Daoy (cell line): ENCODE measurements at regions not wholly inside any gene's neighbourhood (a gene's known extent, or its start where the extent isn't known, plus 50 kb on each side); places are given as distances from the start of the nearest gene placed in this dataset.

Source experiments
- DNase-seq: peaks from one replicate; pipeline ENCODE4 v3.0.0-alpha.2; 2015; ENCODE audit warnings: low read depth

DNA sequence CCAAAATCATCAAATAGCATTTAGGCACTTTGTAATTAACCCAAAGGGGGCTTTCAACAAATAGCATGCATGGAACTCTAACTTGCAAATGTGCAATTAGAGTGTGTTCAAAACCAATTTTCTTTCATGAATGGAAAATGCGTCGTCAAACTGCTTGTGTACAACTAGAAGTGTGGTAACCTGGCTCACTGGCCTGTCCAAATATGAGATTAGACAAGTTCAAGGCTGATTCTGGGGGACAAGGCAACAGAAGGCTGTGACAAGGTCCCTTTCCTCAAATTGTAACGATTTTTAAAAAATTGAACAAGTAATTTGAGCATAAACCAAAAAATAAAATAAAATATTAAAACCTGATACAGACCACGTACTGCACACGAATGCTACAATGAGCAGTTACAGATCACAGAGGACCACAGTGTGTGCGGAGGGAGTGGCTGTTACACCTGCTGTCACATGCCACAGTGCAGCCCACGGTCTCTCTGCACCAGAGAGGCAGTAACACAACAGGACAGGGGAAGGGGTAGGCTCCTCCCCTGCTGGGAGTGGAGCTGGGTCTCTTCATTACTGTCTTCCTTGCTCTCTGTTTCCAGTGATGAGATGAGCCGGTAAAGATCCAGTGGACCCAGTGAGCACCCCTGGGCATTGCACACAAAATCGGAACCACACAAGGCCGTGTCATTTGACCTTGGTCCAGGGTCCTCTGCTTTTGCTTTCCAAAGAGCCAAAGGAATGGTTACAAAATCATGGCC is 252.2 kb upstream of the PDE10A start:
- no peak for DNase-seq

GRCh38 chr6:165913676-165914570 is 250.9 kb upstream of the PDE10A start:
- DNase-seq: no peak

GRCh38 chr6:165910184-165910966 is 247.3 kb upstream of the PDE10A start:
- no peak for DNase-seq

GRCh38 chr6:165906736-165907135 is 243.7 kb upstream of the PDE10A start:
- no peak for DNase-seq

DNA sequence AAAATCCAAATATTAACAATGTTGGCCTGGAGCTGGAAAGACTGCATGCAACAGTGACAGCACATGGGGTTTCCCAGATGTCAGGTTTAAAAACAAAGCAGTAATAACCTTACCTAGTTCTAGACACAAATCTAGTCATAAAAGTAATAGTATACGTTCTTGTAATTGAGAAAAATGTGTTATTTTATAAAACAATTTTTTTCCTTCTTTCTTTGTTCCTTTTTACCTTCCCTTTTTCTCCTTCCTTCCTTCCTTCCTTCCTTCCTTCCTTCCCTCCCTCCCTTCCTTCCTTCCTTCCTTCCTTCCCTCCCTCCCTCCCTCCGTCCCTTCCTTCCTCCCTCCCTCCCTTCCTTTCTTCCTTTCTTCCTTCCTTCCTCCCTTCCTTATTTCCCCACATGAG is 242.7 kb upstream of the PDE10A start:
- DNase-seq: no peak

DNA sequence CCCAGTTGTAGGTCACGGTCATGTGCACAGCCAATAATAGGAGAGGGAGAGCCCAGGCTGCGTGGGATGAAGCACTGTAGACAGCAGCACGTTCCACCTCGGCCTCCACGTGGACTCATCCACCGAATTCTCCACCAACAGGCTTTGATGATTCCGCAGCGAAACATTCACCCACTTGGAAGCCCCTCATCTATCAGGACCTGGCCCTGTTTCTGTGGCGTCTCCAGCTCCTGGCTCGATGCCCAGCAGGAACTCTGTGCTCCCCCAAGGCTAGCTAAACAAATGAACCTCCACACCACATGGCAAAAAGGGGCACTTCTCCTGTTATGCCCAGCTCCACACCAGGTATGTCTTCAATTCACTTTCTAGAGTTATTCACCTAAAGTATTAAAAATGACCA is 237.9 kb upstream of the PDE10A start:
- DNase-seq: no peak

GRCh38 chr6:165899611-165900010 is 236.6 kb upstream of the PDE10A start:
- DNase-seq: no peak

DNA sequence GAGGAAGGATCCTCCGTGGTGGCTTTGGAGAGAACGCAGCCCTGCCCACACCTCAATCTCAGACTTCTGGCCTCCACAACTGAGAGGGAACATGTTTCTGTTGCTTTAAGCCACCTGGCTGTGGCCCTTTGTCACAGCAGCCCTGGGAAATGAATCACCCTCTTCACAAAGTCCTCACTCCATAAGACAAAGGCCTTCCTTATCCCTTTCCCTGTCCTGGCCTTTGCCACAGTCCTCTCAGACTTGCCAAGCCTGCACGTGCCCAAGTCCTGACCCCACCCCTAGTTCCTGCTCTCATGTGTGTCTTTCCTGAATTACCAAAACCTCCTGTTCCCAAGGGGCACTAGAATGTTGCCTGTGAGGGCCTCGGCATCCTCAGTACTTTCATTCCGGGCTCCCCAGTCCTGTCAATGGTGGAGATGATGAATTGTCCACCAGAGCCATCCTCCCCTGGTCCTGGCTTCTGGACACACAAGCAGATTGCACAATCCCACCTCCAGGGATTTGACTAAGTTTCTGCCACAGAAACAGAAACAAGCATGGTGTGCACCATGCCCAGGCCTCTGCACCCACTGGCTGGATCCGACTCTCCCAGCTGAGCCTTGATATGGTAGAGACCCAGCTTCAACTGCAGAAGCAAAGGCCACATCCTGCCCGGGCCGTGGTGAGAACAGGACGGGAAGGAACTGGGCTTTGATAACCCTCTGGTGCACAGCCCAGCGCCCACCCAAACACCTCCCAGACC is 232.6 kb upstream of the PDE10A start:
- no peak for DNase-seq

DNA sequence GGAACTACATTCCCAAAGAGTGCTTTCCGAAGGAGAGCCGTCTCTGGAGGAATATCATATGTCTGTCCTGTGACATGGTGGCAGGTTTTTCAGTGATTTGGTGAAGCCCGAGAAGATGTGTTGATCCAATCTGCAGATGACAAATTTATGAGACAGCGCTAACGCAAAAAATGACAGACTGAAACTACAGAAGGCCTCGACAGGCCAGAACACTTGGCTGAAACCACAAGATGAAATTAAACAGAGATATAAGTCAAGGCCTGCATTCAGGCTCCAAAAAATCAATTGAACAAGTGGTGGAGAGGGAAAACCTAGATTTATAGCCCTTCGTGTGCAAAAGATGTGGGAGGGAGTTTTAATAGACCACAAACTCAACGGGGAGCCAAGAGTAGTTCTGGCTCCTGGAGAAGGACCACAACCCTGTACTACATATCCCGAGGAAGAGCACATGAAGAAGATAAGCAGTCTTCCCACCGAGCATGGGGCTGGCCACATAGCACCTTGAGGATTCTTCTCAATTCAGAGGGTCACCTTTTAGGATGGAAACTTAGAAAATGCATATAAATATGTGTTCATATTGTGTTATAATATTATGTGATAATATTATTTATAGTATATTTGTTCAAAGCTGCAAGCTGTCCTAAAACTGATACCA is 231.3 kb upstream of the PDE10A start:
- no peak for DNase-seq

GRCh38 chr6:165893431-165893830 is 230.4 kb upstream of the PDE10A start:
- DNase-seq: no peak

DNA sequence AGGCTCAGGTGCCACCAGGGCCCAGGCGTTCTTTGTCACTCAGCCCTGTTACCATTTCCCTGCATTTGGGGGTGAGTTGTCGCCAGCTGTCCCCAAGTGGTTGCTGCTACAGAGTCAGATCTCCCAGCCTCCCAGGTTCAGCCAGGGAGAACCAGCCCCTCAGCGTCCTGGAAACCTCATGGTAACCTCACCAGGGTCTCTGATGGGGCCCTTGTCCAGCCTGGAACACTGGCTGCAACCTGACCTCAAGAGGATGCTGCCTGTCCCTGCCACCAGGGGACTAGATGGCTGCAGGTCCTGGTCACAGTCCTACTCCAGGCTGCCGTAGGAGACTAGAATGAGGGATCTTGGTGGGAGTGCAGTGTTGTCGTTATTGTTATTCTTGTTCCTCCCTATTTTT is 228.3 kb upstream of the PDE10A start:
- no peak for DNase-seq

DNA sequence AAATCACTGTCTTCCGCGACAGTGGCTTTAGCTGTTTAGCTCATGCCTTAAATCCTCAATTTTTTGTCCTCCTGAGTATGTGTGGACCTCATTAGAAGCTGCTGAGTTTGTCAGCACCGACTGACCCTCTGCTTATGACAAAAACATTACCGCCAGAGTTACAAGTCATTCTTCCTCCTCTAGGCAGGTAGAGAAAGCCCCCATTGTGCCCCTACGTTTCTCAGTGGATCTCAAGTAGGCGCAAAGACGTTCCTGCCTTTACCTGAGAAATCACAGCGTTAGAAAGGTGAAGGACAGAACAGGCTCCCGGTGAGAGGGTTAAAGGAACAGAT is 227.3 kb upstream of the PDE10A start:
- no peak for DNase-seq

- peak; percentile 17 for DNase-seq
Observed at GRCh38 chr6:165889636-165890403, 226.8 kb upstream of the PDE10A start.

DNA sequence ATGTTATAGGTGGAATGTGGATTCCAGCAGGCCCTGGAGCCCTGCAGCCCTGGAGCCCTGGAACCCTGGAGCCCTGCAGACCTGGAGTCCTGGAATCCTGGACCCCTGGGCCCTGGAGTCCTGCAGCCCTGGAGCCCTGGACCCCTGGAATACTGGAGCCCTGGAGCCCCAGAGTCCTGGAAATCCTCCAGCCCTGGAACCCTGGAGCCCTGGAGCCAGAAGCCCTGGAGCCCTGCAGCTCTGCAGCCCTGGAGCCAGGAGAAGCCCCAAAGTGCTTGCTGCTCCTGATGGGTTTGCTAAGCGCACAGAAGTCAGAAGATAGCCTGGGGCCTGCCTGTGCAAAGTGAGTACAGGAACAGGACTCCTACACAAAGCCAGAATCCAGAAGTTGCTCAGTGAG is 223.1 kb upstream of the PDE10A start:
- DNase-seq: no peak

DNA sequence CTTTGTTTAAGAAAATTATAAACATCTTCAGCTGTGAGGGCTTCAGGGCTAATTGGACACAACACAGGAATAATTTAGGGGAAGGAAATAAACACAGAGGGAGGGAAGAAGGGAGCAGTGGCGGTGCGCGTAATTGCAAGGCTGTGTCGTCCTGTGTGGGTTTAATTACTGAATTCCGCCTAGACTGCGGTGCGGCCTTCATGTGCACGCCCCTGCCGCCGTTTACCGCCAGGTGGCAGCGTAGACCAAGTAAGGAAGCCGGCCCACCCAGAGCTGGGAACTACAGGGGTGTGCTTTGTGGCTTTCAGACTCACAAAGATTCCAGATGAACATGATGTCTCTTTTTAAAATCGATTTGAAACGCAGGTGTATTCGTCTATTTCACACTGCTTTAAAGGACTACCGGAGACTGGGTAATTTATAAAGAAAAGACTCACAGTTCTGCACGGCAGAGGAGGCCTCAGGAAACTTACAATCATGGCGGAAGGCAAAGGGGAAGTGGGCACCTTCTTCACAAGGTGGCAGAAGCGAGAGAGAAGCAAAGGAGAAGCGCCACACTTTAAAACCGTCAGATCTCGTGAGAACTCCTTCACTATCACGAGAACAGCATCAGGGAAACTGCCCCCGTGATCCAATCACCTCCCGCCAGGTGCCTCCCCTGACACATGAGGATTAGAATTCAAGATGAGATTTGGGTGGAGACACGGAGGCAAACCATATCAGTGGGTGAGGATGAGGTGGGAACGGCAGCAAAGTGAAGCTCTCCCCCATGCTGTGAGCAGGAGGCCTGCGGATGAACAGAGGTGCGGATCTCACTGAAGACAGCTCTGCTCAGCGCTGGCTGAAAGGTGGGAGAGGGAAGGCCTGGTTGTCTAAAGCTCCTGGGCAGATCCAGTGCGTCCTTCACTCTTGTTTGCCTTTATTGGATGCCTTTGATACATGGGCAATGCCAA is 222.0 kb upstream of the PDE10A start:
- peak; percentile 70 for DNase-seq

GRCh38 chr6:165883851-165884640 is 221.0 kb upstream of the PDE10A start:
- peak; percentile 6 for DNase-seq

DNA sequence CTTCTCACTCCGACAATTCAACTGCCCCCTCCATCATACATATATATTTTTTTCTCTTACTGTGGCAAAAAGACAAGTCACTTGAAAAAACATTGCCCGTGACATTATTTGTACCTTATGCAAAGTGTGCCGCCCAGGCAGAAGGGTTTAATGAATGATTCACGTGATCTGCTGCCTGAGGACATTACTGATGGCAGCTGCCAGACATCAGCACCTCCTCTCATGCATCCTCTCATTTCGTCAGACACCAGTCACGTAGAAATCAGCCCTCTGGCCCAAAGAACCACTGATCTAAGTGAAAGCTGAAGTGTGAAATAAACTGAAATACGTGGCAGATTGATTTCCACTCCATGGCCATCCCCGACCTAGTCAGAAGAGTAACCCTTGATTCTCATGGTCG is 218.8 kb upstream of the PDE10A start:
- DNase-seq: no peak

GRCh38 chr6:165880686-165881085 is 217.6 kb upstream of the PDE10A start:
- DNase-seq: no peak
